ENCODE measurements at regions not wholly inside any gene's neighbourhood (a gene's known extent, or its start where the extent isn't known, plus 50 kb on each side); places are given as distances from the start of the nearest gene placed in this dataset.

DNA sequence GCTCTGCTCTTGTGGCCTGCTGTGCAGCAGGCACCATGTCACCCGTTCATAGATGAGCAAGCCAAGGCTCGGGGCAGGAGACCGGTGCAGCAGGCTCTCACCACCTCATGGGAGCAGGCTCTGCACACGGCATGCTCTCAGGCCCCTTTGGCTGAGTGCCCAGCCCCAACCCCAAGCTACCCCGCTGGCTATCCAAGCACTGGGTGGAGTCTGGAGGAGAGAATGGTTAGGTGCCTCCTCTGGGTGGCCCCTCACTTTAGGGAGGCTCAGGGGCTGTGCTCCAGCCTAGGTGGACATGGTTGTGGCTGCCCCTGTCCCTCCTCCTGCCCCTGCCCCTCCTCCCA, 199.9 kb downstream of the IGLL1 start:
- TF ChIP-seq POLR2A (IDR thresholded peaks at IDR 0.05; ENCODE audit: low read length) (no peak), GATA1 (IDR thresholded peaks at IDR 0.05; ENCODE audit: low read depth, low read length) (no peak)
